Caco-2 (cell line): ENCODE measurements at regions not wholly inside any gene's neighbourhood (a gene's known extent, or its start where the extent isn't known, plus 50 kb on each side); places are given as distances from the start of the nearest gene placed in this dataset.

Experiments used
- BruUV-seq: library from RNA; stranded (reverse); fragments of 400-500 nt; replicated peaks from 2 replicates; lab custom pipeline; 2021; lab: Mats Ljungman, UMichigan
- CTCF ChIA-PET: fragments of 300-600 bp; sonication (Branson Sonifier 250); formaldehyde crosslinking; loops from one replicate; lab custom pipeline; 2022; ENCODE audit warnings: antibody characterized with exemption; lab: Charles Lee
- POLR2A ChIA-PET: fragments of 300-600 bp; sonication (Branson Sonifier 250); formaldehyde crosslinking; loops from one replicate; lab custom pipeline; 2022; ENCODE audit warnings: antibody characterized with exemption; lab: Charles Lee
- DNase-seq, 2 experiments: peaks; one replicate each; pipeline versions ENCODE4 v3.0.0 to v3.0.0-alpha.2; 2020 to 2022
- H3K27me3 ChIP-seq: replicated peaks from 2 replicates; pipeline ENCODE4 v1.6.0; 2011; ENCODE audit warnings: low read length; ENCODE audit not compliant: control insufficient read depth, insufficient read depth
- H3K36me3 ChIP-seq: 2 replicates; pipeline ENCODE4 v1.5.1; 2011; ENCODE audit warnings: low read length; ENCODE audit not compliant: control insufficient read depth, insufficient read depth
- H3K4me1 ChIP-seq: fragments of 250-450 bp; sonication (Bioruptor Pico); 2 replicates; pipeline ENCODE4 v1.5.1; 2020; ENCODE audit warnings: mild to moderate bottlenecking
- H3K4me3 ChIP-seq: 2 replicates; pipeline ENCODE4 v1.5.1; 2011; ENCODE audit warnings: low read depth, mild to moderate bottlenecking, control low read depth, low read length
- H3K9me3 ChIP-seq: fragments of 250-450 bp; sonication (Bioruptor Pico); 2 replicates; pipeline ENCODE4 v1.5.1; 2020; ENCODE audit warnings: mild to moderate bottlenecking, moderate library complexity
- H3K27ac Mint-ChIP-seq: one replicate; pipeline ENCODE4 v1.8.0; 2022; ENCODE audit warnings: mixed read lengths; ENCODE audit not compliant: unreplicated experiment
- H3K27me3 Mint-ChIP-seq: one replicate; pipeline ENCODE4 v1.8.0; 2022; ENCODE audit warnings: mixed read lengths; ENCODE audit not compliant: insufficient read depth, unreplicated experiment
- H3K36me3 Mint-ChIP-seq: one replicate; pipeline ENCODE4 v1.8.0; 2022; ENCODE audit warnings: mild to moderate bottlenecking, mixed read lengths; ENCODE audit not compliant: insufficient read depth, unreplicated experiment
- H3K4me1 Mint-ChIP-seq: one replicate; pipeline ENCODE4 v1.8.0; 2022; ENCODE audit warnings: low read depth, mixed read lengths; ENCODE audit not compliant: unreplicated experiment
- H3K4me3 Mint-ChIP-seq: one replicate; pipeline ENCODE4 v1.8.0; 2022; ENCODE audit warnings: mild to moderate bottlenecking, moderate library complexity, mixed read lengths; ENCODE audit not compliant: unreplicated experiment
- H3K9me3 Mint-ChIP-seq: one replicate; pipeline ENCODE4 v1.8.0; 2022; ENCODE audit warnings: mixed read lengths; ENCODE audit not compliant: unreplicated experiment
- intact Hi-C: fragments of 100-400 bp; cut with micrococcal nuclease; formaldehyde crosslinking; loops from one replicate; pipeline ENCODE4 v1.10.0; 2022; ENCODE audit not compliant: unreplicated experiment
- TF ChIP-seq, protein P1 (sequence below), 2 experiments: fragments of 200-600 bp in 1 of 2; IDR thresholded peaks; 1 replicate in 1 of 2; 2 replicates in 1 of 2; pipeline versions ENCODE4 v1.5.1 to v1.8.0; 2011 to 2022; ENCODE audit warnings: antibody characterized with exemption in 1 of 2, control low read depth in 1 of 2, inconsistent platforms in 1 of 2, low read depth in 1 of 2, low read length in 1 of 2, mild to moderate bottlenecking in 1 of 2, moderate library complexity in 1 of 2; ENCODE audit not compliant: insufficient read depth in 1 of 2, severe bottlenecking in 1 of 2, unreplicated experiment in 1 of 2

DNA sequence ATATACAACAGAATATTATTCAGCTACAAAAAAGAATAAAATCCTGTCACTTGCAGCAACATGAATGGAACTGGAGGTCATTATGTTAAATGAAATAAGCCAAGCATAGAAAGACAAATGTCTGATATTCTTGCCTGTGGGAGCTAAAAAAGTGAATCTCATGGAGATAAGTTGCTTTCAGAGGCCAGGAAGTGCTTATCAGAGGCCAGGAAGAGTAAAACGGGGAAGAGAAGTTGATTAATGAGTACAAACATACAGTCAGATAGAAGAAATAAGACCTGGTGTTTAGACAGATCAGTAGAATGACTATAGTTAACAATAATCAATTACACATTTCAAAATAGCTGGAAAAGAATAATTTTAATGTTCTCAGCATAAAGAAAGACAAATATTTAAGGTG, 54.4 kb upstream of the CPHXL start:
- Histone ChIP-seq H3K4me3 (no peak overlapping the region), H3K36me3 (no peaks in the 10 kb centered on the region), H3K9me3 (no peaks in the 10 kb centered on the region), H3K4me1 (no peaks in the 10 kb centered on the region), H3K27me3 (no peaks in the 10 kb centered on the region)
- Mint-ChIP-seq H3K4me1 (no peaks in the 10 kb centered on the region), H3K27me3 (peaks cover 42% of the 10 kb centered on the region), H3K36me3 (no peaks in the 10 kb centered on the region), H3K4me3 (no peak overlapping the region), H3K9me3 (no peaks in the 10 kb centered on the region), H3K27ac (no peak overlapping the region)
- ChIA-PET POLR2A (no interaction called here), CTCF (interaction anchor here (0.5 kb wide), 1 partner anchor 18 kb away, joined by 3 read pairs; no protein-coding TSS in a partner anchor)
- BruUV-seq = no TSS peak
- intact Hi-C loops = no loop called here
- DNase-seq = no peak
- TF ChIP-seq, protein P1, sequence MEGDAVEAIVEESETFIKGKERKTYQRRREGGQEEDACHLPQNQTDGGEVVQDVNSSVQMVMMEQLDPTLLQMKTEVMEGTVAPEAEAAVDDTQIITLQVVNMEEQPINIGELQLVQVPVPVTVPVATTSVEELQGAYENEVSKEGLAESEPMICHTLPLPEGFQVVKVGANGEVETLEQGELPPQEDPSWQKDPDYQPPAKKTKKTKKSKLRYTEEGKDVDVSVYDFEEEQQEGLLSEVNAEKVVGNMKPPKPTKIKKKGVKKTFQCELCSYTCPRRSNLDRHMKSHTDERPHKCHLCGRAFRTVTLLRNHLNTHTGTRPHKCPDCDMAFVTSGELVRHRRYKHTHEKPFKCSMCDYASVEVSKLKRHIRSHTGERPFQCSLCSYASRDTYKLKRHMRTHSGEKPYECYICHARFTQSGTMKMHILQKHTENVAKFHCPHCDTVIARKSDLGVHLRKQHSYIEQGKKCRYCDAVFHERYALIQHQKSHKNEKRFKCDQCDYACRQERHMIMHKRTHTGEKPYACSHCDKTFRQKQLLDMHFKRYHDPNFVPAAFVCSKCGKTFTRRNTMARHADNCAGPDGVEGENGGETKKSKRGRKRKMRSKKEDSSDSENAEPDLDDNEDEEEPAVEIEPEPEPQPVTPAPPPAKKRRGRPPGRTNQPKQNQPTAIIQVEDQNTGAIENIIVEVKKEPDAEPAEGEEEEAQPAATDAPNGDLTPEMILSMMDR (IDR thresholded peaks at IDR 0.05; ENCODE audit: insufficient read depth in 1 of 2, low read depth in 1 of 2, low read length in 1 of 2, severe bottlenecking in 1 of 2, unreplicated experiment in 1 of 2) = no peak

DNA sequence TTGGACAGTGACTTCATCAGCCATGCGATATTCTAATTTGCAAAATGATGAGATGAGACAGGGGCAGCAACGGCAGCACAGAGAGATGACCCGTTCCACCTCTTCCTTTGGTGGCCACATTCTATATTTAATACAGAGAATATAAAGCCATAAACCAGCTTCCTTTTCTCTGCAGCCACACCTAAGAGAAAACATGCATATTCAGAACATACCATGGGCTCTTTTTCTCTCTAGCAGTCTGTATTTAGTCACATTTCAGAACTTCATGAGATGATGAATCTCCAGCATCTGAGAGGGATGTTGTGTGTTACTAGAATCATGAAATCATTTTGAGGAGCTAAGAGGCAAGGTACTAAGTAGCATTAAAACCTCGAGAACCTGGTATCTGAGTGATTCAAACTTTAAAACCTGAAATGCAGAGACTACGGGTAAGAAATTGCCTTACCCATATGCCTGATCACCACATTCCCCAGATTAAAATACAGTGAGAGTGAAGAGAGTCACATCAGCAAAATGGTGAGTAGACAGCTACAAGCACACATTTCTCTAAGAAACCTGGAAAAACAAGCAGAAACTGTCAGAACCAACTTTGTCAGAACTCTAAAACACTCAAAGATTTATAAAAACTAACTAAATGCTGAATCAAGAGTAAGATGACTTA, 55.5 kb upstream of the CPHXL start:
- Histone ChIP-seq H3K4me1 (no peaks in the 10 kb centered on the region), H3K27me3 (no peaks in the 10 kb centered on the region), H3K36me3 (no peaks in the 10 kb centered on the region), H3K9me3 (no peaks in the 10 kb centered on the region), H3K4me3 (no peak overlapping the region)
- no peaks in the 10 kb centered on the region for H3K9me3 Mint-ChIP-seq
- no TSS peak for BruUV-seq
- H3K4me1 Mint-ChIP-seq = no peaks in the 10 kb centered on the region
- TF ChIP-seq, protein P1 (IDR thresholded peaks at IDR 0.05; ENCODE audit: insufficient read depth in 1 of 2, low read depth in 1 of 2, low read length in 1 of 2, severe bottlenecking in 1 of 2, unreplicated experiment in 1 of 2) = no peak
- no peak overlapping the region for H3K4me3 Mint-ChIP-seq
- no peak for DNase-seq
- POLR2A ChIA-PET = no interaction called here
- peaks cover 37% of the 10 kb centered on the region for H3K27me3 Mint-ChIP-seq
- CTCF ChIA-PET = interaction anchor here (0.6 kb wide), 1 partner anchor 526 kb away, joined by 3 read pairs; no protein-coding TSS in a partner anchor
- no peak overlapping the region for H3K27ac Mint-ChIP-seq
- intact Hi-C loops = no loop called here
- H3K36me3 Mint-ChIP-seq = no peaks in the 10 kb centered on the region

DNA sequence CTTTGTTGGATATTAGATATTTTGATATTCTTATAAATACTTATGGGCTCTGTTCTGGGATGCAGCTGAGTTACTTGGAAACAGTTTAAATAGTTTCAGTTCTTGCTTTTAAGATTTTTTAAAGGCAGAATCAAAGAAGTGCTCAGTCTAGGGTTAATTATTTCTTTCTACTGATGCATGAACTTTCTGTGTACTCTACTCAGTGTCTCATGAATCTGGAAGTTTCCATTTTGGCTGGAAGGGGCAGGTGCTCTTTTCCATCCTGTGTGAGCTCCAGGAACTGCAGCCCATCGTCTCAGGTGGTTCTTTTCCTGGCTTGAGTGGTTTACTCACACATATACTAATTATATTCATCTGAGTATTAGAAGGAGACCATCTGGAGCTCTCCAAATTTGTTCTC, 61.1 kb upstream of the CPHXL start:
- ChIA-PET CTCF (no interaction called here), POLR2A (interaction anchor here (0.5 kb wide), 1 partner anchor 270 kb away, joined by 6 read pairs; no protein-coding TSS in a partner anchor)
- TF ChIP-seq, protein P1 (IDR thresholded peaks at IDR 0.05; ENCODE audit: insufficient read depth in 1 of 2, low read depth in 1 of 2, low read length in 1 of 2, severe bottlenecking in 1 of 2, unreplicated experiment in 1 of 2) = no peak
- Mint-ChIP-seq H3K4me3 (no peak overlapping the region), H3K36me3 (no peaks in the 10 kb centered on the region), H3K9me3 (no peaks in the 10 kb centered on the region), H3K27ac (no peak overlapping the region), H3K27me3 (peaks cover 12% of the 10 kb centered on the region), H3K4me1 (peaks cover 5% of the 10 kb centered on the region)
- intact Hi-C loops = loop anchor here (5.0 kb wide), 1 partner anchor 880 kb away; no protein-coding TSS in a partner anchor
- Histone ChIP-seq H3K27me3 (no peaks in the 10 kb centered on the region), H3K9me3 (no peaks in the 10 kb centered on the region), H3K4me1 (no peaks in the 10 kb centered on the region), H3K4me3 (no peak overlapping the region), H3K36me3 (no peaks in the 10 kb centered on the region)
- BruUV-seq = no TSS peak
- DNase-seq = no peak
